ENCODE measurements at regions not wholly inside any gene's neighbourhood (a gene's known extent, or its start where the extent isn't known, plus 50 kb on each side); places are given as distances from the start of the nearest gene placed in this dataset.

DNA sequence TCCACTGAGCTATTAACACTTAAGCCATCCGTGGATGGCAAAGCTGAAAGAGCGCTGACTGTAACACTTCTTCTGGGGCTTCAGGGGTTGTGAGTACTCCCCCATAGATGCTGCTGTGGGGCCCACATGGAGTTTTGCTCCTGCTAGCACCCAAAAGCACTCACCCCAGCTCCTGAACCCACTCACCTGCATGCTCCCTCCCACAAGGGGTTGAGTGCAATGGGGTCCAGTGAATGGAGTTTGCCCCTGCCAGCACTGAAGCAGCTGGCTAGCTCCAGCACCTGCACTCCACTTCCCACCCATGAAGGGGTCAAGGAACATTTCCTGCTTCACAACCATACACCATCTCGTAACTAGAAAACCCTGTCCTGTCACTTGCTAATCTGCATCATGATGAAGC is 78.9 kb downstream of the IL21 start:
- dilution Hi-C loops (cut with MboI; ENCODE audit: extremely low pct_ligation_motif_present, low sequenced_read_pairs) (no loop called here), intact Hi-C loops (cut with micrococcal nuclease) (no loop called here)
- H3K9me1 ChIP-seq (replicated peaks; ENCODE audit: control insufficient read depth, extremely low read depth, insufficient read depth, low read length): no peaks in the 10 kb centered on the region
- peak overlapping the region; percentile 2 for H3K4me2 ChIP-seq (ENCODE audit: insufficient read depth, low read length)
- H4K20me1 ChIP-seq (replicated peaks; ENCODE audit: control insufficient read depth, extremely low read depth, insufficient read depth, low read length): no peaks in the 10 kb centered on the region
- peaks cover 22% of the 10 kb centered on the region for H3K4me1 ChIP-seq (ENCODE audit: control insufficient read depth, extremely low read depth, insufficient read depth, low read length)
- H3K4me3 ChIP-seq (replicated peaks in 1 of 3; ENCODE audit: insufficient read depth in 1 of 3, low read depth in 1 of 3, low read length in 3 of 3): no peak overlapping the region
- POLR2A ChIA-PET: no interaction called here
- DNase-seq (ENCODE audit: low read depth, low spot score) (no peak), FAIRE-seq (no peak)
- CTCF ChIA-PET: interaction anchor here (1.2 to 1.3 kb wide), 2 partner anchors 17 to 35 kb away, joined by 3 to 4 read pairs; no protein-coding TSS in a partner anchor
- no peak overlapping the region for H2AFZ ChIP-seq (ENCODE audit: low read depth, low read length)
- no peak overlapping the region for H3K27ac ChIP-seq (ENCODE audit: insufficient read depth, low read depth, low read length)
- TF ChIP-seq POLR2AphosphoS5 (IDR thresholded peaks at IDR 0.05; ENCODE audit: insufficient read depth, low read depth, low read length): no peak
- TF ChIP-seq, protein P1, sequence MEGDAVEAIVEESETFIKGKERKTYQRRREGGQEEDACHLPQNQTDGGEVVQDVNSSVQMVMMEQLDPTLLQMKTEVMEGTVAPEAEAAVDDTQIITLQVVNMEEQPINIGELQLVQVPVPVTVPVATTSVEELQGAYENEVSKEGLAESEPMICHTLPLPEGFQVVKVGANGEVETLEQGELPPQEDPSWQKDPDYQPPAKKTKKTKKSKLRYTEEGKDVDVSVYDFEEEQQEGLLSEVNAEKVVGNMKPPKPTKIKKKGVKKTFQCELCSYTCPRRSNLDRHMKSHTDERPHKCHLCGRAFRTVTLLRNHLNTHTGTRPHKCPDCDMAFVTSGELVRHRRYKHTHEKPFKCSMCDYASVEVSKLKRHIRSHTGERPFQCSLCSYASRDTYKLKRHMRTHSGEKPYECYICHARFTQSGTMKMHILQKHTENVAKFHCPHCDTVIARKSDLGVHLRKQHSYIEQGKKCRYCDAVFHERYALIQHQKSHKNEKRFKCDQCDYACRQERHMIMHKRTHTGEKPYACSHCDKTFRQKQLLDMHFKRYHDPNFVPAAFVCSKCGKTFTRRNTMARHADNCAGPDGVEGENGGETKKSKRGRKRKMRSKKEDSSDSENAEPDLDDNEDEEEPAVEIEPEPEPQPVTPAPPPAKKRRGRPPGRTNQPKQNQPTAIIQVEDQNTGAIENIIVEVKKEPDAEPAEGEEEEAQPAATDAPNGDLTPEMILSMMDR (IDR thresholded peaks at IDR 0.05; ENCODE audit: extremely low read depth in 1 of 2, insufficient read depth in 1 of 2, low read depth in 1 of 2, low read length in 2 of 2): no peak
- no peak for TF ChIP-seq MYC (IDR thresholded peaks at IDR 0.05; ENCODE audit: low read depth, low read length)
- no peak for TF ChIP-seq JUN (IDR thresholded peaks at IDR 0.05; ENCODE audit: borderline replicate concordance, insufficient read depth, insufficient read length, low read depth)
- TF ChIP-seq POLR2A (IDR thresholded peaks at IDR 0.05; ENCODE audit: low read depth, low read length): no peak
- no peak for TF ChIP-seq GATA2 (IDR thresholded peaks at IDR 0.05; ENCODE audit: insufficient read depth, insufficient read length, low read depth, low read length)
- H3K9me3 ChIP-seq (replicated peaks; ENCODE audit: control insufficient read depth, insufficient read depth, low read length): no peaks in the 10 kb centered on the region
- no peaks in the 10 kb centered on the region for H3K36me3 ChIP-seq (ENCODE audit: control insufficient read depth in 2 of 2, extremely low read depth in 1 of 2, insufficient read depth in 2 of 2, low read length in 2 of 2)
- H3K27me3 ChIP-seq (ENCODE audit: control insufficient read depth in 2 of 2, insufficient read depth in 2 of 2, low read length in 2 of 2): peaks cover 0 to 8% of the 10 kb centered on the region in 2 experiments
- H3K79me2 ChIP-seq (ENCODE audit: control insufficient read depth, insufficient read depth, low read length): no peaks in the 10 kb centered on the region
- no TSS peak for BruUV-seq (replicated peaks)
- no peak overlapping the region for H3K9ac ChIP-seq (replicated peaks; ENCODE audit: extremely low read depth, insufficient read depth, low read length)

- POLR2A ChIA-PET: no interaction called here
- H3K4me1 ChIP-seq (ENCODE audit: control insufficient read depth, extremely low read depth, insufficient read depth, low read length): peaks cover 22% of the 10 kb centered on the region
- TF ChIP-seq, protein P2, sequence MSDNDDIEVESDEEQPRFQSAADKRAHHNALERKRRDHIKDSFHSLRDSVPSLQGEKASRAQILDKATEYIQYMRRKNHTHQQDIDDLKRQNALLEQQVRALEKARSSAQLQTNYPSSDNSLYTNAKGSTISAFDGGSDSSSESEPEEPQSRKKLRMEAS (IDR thresholded peaks at IDR 0.05; ENCODE audit: insufficient read depth, insufficient read length): no peak
- no peak for TF ChIP-seq POLR2AphosphoS5 (IDR thresholded peaks at IDR 0.05; ENCODE audit: insufficient read depth, low read depth, low read length)
- TF ChIP-seq EZH2 (IDR thresholded peaks at IDR 0.05; ENCODE audit: borderline replicate concordance, low read depth, low read length, severe bottlenecking): no peak
- TF ChIP-seq, protein P1 (IDR thresholded peaks at IDR 0.05; ENCODE audit: extremely low read depth in 1 of 2, insufficient read depth in 1 of 2, low read depth in 1 of 2, low read length in 2 of 2): no peak
- no peak for TF ChIP-seq GATA2 (IDR thresholded peaks at IDR 0.05; ENCODE audit: insufficient read depth, insufficient read length, low read depth, low read length)
- no peak for TF ChIP-seq POLR2A (IDR thresholded peaks at IDR 0.05; ENCODE audit: low read depth, low read length)
- TF ChIP-seq MYC (IDR thresholded peaks at IDR 0.05; ENCODE audit: low read depth, low read length): no peak
- TF ChIP-seq FOS (IDR thresholded peaks at IDR 0.05; ENCODE audit: borderline replicate concordance, insufficient read depth, low read length): no peak
- TF ChIP-seq JUN (IDR thresholded peaks at IDR 0.05; ENCODE audit: borderline replicate concordance, insufficient read depth, insufficient read length, low read depth): no peak
- no peaks in the 10 kb centered on the region for H3K9me1 ChIP-seq (replicated peaks; ENCODE audit: control insufficient read depth, extremely low read depth, insufficient read depth, low read length)
- H3K79me2 ChIP-seq (ENCODE audit: control insufficient read depth, insufficient read depth, low read length): no peaks in the 10 kb centered on the region
- no peak overlapping the region for H2AFZ ChIP-seq (ENCODE audit: low read depth, low read length)
- no peaks in the 10 kb centered on the region for H3K9me3 ChIP-seq (replicated peaks; ENCODE audit: control insufficient read depth, insufficient read depth, low read length)
- CTCF ChIA-PET: no interaction called here
- intact Hi-C loops (cut with micrococcal nuclease): no loop called here
- H3K36me3 ChIP-seq (ENCODE audit: control insufficient read depth in 2 of 2, extremely low read depth in 1 of 2, insufficient read depth in 2 of 2, low read length in 2 of 2): no peaks in the 10 kb centered on the region
- no TSS peak for BruUV-seq (replicated peaks)
- no peak for DNase-seq (ENCODE audit: low read depth, low spot score)
- FAIRE-seq: peak; percentile 15
- dilution Hi-C loops (cut with MboI; ENCODE audit: extremely low pct_ligation_motif_present, low sequenced_read_pairs): no loop called here
- H3K9ac ChIP-seq (replicated peaks; ENCODE audit: extremely low read depth, insufficient read depth, low read length): no peak overlapping the region
- no peaks in the 10 kb centered on the region for H4K20me1 ChIP-seq (replicated peaks; ENCODE audit: control insufficient read depth, extremely low read depth, insufficient read depth, low read length)
- H3K27ac ChIP-seq (ENCODE audit: insufficient read depth, low read depth, low read length): no peak overlapping the region
- no peak overlapping the region for H3K4me2 ChIP-seq (ENCODE audit: insufficient read depth, low read length)
- H3K27me3 ChIP-seq (ENCODE audit: control insufficient read depth in 2 of 2, insufficient read depth in 2 of 2, low read length in 2 of 2): peaks cover 0 to 6% of the 10 kb centered on the region in 2 experiments
- H3K4me3 ChIP-seq (replicated peaks in 1 of 3; ENCODE audit: insufficient read depth in 1 of 3, low read depth in 1 of 3, low read length in 3 of 3): no peak overlapping the region
These were observed 80.0 kb downstream of the IL21 start for GRCh38 chr4:122540838-122541237.
